Astrocyte (in vitro differentiated cells and primary cell): ENCODE measurements at regions not wholly inside any gene's neighbourhood (a gene's known extent, or its start where the extent isn't known, plus 50 kb on each side); places are given as distances from the start of the nearest gene placed in this dataset.

Experiments
- CTCF ChIP-seq: IDR thresholded peaks from 2 replicates; pipeline ENCODE4 v1.5.1; 2011; ENCODE audit warnings: low read depth, mild to moderate bottlenecking, inconsistent platforms, low read length, moderate library complexity; ENCODE audit not compliant: insufficient read depth
- EZH2 ChIP-seq: IDR thresholded peaks from 2 replicates; pipeline ENCODE4 v1.6.1; 2012; ENCODE audit warnings: mild to moderate bottlenecking, low read length, inconsistent platforms; ENCODE audit not compliant: insufficient read depth

- TF ChIP-seq CTCF (no peak), EZH2 (no peak)
These were observed 75.0 kb upstream of the CTBP2 start for GRCh38 chr10:125235093-125236069.
